Ovary (tissue), 3 donors: ENCODE measurements at regions not wholly inside any gene's neighbourhood (a gene's known extent, or its start where the extent isn't known, plus 50 kb on each side); places are given as distances from the start of the nearest gene placed in this dataset.

Experiments
- CTCF ChIP-seq, 3 donors: fragments of 450-650 bp in 2 of 3; fragments of 200-600 bp in 1 of 3; IDR thresholded peaks; one replicate each; pipeline versions ENCODE4 v1.5.1 to v1.8.0; 2016 to 2022; ENCODE audit warnings: antibody characterized with exemption in 3 of 3, mild to moderate bottlenecking in 1 of 3
- EP300 ChIP-seq: sonication (generic); formaldehyde crosslinking; IDR thresholded peaks from one replicate; pipeline ENCODE4 v1.6.1; 2017; ENCODE audit warnings: antibody characterized with exemption
- donor health status: DM: no; HTN: no; CAD: no.

GRCh38 chr2:236354056-236354940 is 90.1 kb upstream of the ASB18 start:
- TF ChIP-seq CTCF (IDR thresholded peaks at IDR 0.05) = no peak
- TF ChIP-seq EP300 = no peak
